GM20000 (cell line): ENCODE measurements at regions not wholly inside any gene's neighbourhood (a gene's known extent, or its start where the extent isn't known, plus 50 kb on each side); places are given as distances from the start of the nearest gene placed in this dataset.

Experiments used
- DNase-seq: peaks from one replicate; pipeline ENCODE4 v3.0.0; 2012; ENCODE audit warnings: low spot score
- CTCF ChIP-seq: IDR thresholded peaks from 2 replicates; pipeline ENCODE4 v1.5.1; 2012; ENCODE audit warnings: mild to moderate bottlenecking, control low read depth; ENCODE audit errors: extremely low read depth, missing control alignments

- no peak for TF ChIP-seq CTCF
- DNase-seq, result no peak
Measured at GRCh38 chr2:12298352-12298751, 418.4 kb upstream of the TRIB2 start.

GRCh38 chr2:12299431-12299830 is 417.3 kb upstream of the TRIB2 start:
- TF ChIP-seq CTCF, result no peak
- no peak for DNase-seq

DNA sequence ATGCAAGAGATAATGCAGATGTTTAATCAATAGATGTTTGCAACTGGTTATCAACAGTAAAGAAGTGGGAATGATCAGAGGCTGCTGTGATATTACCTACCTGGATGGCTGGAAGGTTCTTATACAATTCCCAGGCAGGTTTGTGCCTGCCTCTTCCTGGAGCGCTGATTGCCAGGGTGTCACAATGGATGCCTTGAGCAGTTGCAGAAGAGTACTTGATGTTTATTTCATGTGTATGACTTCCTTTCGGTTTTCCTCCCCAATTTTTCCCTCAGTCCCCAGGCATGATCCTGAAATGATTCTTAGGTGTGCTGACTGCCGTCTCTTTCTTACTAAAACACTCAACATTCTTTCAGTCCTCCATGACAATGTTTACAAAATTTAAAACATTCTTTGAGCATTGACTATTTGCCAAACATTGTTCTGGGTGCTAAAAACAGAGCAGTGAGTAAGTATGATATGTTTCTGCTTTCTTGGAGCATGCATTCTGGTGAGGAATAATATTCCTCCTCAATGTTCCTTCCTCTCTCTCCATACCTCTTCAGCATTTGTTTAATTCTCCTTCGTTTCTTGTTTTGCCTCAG is 416.6 kb upstream of the TRIB2 start:
- DNase-seq, result no peak
- no peak for TF ChIP-seq CTCF

DNA sequence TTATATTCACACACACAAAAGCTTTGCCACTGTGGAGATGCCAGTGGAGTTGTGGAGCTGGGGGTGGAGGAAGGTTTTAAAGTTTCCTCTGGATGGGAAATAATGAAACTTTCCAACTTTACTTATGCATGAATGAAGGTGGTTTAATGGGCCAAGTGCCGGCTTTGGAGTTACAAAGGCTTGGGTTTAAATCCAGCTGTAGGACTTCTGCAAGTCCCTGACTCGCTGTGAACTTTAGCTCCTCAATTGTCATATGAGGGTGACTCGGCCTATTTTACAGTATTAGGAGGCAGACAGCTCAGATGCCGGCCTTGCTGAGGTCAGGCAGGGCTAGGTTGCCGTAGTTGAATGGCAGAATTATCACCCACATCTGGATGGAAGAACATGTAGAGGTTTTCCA is 415.8 kb upstream of the TRIB2 start:
- DNase-seq, result no peak
- TF ChIP-seq CTCF, result no peak

- DNase-seq, result no peak
- TF ChIP-seq CTCF, result no peak
Measured at GRCh38 chr2:12302140-12302539, 414.6 kb upstream of the TRIB2 start.

DNA sequence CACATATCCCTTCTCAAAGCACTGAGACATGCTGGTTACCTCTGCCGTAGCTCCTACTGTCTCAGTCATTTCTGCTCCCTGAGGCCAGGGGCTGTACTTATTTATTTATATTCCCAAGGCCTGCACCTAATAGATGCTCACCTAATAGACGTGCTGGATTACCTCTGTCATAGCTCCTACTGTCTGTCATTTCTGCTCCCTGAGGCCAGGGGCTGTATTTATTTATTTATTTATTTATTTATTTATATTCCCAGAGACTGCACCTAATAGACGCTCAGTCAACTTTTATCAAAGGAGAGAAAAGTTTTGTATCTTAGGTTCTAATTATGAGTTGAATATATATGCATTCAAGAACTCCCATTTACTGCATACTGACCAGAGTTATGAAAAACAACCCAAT is 414.0 kb upstream of the TRIB2 start:
- TF ChIP-seq CTCF, result no peak
- DNase-seq, result no peak

GRCh38 chr2:12303181-12304030 is 413.3 kb upstream of the TRIB2 start:
- TF ChIP-seq CTCF, result no peak
- DNase-seq, result no peak
